ENCODE measurements at regions not wholly inside any gene's neighbourhood (a gene's known extent, or its start where the extent isn't known, plus 50 kb on each side); places are given as distances from the start of the nearest gene placed in this dataset.

DNA sequence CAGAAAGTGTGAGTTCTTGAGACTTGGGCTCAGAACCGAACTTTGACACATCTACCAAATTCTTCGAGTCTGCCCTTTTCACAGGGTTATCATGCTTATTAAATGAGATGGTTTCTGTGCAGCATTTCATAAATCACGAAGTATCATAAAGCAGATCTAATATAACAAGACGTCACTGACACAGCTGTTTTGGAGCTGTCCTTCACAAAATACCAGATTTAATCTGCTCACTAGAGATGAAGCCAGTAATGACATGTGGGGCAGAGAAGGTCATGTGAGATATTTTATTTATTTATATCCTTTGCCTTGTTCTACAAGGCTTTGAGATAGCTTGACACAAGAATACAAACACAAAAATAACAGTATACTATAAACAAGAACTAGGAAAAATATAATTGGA lies 127.0 kb downstream of the RPAP3 start:
- no peak for TF ChIP-seq CTCF (IDR thresholded peaks at IDR 0.05; ENCODE audit: poor library complexity)
- no peak for TF ChIP-seq EZH2 (IDR thresholded peaks at IDR 0.05; ENCODE audit: borderline replicate concordance)
